ENCODE measurements at regions not wholly inside any gene's neighbourhood (a gene's known extent, or its start where the extent isn't known, plus 50 kb on each side); places are given as distances from the start of the nearest gene placed in this dataset.
A peak's percentile ranks its signal among the peaks of the same experiment; 100 is the strongest.
"Not testable (repeated sequence)": the region's sequence is repeated elsewhere in the genome, so short reads cannot be mapped to it uniquely, and the experiment has no call there.

DNA sequence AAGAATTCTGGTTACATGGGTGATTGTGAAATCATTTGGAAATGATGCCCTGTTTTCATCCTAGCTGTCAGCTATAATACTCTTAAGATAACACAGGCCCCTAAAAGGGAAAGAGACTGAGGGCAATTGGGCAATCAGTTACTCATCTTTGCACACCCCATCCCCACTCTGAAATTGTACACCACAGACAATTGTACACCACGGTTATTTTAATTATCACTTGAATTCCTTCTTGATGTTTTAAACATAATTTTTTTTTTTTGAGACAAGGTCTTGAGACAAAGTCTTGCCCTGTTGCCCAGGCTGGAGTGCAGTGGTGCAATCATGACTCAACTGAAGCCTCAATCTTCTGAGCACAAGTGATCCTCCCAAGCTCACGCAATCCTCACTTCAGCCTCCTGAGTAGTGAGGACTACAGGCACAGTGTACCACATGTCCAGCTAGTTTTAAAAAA is 862.4 kb upstream of the ACVR2A start:
- Histone ChIP-seq H3K27ac (peak overlapping the region in 1 of 2 donors; percentile 69), H3K36me3 (no peaks in the 10 kb centered on the region), H3K9me3 (peaks cover 0 to 5% of the 10 kb centered on the region in 2 donors), H3K4me1 (peaks cover 0 to 4% of the 10 kb centered on the region in 2 donors), H3K4me3 (no peak overlapping the region), H3K27me3 (no peaks in the 10 kb centered on the region)
- intact Hi-C loops (cut with DNase I): no loop called here
- DNase-seq (peak in 2 of 4 donors; percentile 46 to 61), ATAC-seq (peak; percentile 86)
- TF ChIP-seq, protein P1, sequence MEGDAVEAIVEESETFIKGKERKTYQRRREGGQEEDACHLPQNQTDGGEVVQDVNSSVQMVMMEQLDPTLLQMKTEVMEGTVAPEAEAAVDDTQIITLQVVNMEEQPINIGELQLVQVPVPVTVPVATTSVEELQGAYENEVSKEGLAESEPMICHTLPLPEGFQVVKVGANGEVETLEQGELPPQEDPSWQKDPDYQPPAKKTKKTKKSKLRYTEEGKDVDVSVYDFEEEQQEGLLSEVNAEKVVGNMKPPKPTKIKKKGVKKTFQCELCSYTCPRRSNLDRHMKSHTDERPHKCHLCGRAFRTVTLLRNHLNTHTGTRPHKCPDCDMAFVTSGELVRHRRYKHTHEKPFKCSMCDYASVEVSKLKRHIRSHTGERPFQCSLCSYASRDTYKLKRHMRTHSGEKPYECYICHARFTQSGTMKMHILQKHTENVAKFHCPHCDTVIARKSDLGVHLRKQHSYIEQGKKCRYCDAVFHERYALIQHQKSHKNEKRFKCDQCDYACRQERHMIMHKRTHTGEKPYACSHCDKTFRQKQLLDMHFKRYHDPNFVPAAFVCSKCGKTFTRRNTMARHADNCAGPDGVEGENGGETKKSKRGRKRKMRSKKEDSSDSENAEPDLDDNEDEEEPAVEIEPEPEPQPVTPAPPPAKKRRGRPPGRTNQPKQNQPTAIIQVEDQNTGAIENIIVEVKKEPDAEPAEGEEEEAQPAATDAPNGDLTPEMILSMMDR (IDR thresholded peaks at IDR 0.05): no peak

DNA sequence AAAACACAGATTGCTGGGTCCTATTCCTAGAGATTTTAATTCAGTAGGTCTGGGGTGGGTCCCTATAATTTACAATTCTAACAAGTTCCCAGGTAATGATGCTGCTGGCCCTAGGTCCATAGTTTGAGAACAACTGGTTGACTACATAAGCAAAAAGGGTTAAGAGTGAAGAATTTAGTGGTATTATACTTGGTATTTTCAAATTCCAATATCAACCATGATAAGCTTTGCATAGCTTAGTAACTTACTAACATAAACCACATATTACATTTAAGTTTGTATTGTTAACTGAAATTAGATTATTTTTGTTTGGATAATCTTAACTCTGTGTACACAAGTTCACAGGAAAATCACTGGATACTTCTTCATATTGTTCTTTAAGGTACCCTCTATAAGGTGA is 862.9 kb upstream of the ACVR2A start:
- no peak overlapping the region for H3K4me3 ChIP-seq
- intact Hi-C loops (cut with DNase I): no loop called here
- H3K27me3 ChIP-seq: no peaks in the 10 kb centered on the region
- H3K4me1 ChIP-seq: peaks cover 0 to 4% of the 10 kb centered on the region in 2 donors
- H3K27ac ChIP-seq: no peak overlapping the region
- H3K36me3 ChIP-seq: no peaks in the 10 kb centered on the region
- TF ChIP-seq, protein P1 (IDR thresholded peaks at IDR 0.05): no peak
- ATAC-seq (no peak), DNase-seq (no peak)
- peaks cover 0 to 5% of the 10 kb centered on the region in 2 donors for H3K9me3 ChIP-seq

DNA sequence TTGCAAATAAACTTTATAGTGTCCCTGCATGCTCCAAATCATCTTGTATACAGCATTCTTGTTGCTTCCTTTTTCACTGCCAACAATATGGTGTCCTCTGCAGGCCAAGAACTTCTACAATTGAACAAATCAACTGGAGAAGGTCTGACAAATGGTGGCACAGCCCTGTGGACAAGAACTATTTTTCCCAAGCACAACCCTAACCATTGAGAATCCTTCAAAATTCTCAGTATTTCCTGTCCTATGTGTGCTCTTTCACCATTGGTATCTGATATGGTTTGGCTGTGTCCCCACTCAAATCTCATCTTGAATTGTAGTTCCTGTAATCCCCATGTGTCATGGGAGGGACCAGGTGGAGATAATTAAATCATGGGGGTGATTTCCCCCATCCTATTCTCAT is 865.1 kb upstream of the ACVR2A start:
- ATAC-seq: no peak
- TF ChIP-seq, protein P1 (IDR thresholded peaks at IDR 0.05): no peak
- no peaks in the 10 kb centered on the region for H3K36me3 ChIP-seq
- peaks cover 0 to 5% of the 10 kb centered on the region in 2 donors for H3K9me3 ChIP-seq
- no peak overlapping the region for H3K4me3 ChIP-seq
- H3K27ac ChIP-seq: peak overlapping the region in 1 of 2 donors; percentile 19
- no peak for DNase-seq
- no peaks in the 10 kb centered on the region for H3K27me3 ChIP-seq
- intact Hi-C loops (cut with DNase I): no loop called here
- peaks cover 0 to 4% of the 10 kb centered on the region in 2 donors for H3K4me1 ChIP-seq

DNA sequence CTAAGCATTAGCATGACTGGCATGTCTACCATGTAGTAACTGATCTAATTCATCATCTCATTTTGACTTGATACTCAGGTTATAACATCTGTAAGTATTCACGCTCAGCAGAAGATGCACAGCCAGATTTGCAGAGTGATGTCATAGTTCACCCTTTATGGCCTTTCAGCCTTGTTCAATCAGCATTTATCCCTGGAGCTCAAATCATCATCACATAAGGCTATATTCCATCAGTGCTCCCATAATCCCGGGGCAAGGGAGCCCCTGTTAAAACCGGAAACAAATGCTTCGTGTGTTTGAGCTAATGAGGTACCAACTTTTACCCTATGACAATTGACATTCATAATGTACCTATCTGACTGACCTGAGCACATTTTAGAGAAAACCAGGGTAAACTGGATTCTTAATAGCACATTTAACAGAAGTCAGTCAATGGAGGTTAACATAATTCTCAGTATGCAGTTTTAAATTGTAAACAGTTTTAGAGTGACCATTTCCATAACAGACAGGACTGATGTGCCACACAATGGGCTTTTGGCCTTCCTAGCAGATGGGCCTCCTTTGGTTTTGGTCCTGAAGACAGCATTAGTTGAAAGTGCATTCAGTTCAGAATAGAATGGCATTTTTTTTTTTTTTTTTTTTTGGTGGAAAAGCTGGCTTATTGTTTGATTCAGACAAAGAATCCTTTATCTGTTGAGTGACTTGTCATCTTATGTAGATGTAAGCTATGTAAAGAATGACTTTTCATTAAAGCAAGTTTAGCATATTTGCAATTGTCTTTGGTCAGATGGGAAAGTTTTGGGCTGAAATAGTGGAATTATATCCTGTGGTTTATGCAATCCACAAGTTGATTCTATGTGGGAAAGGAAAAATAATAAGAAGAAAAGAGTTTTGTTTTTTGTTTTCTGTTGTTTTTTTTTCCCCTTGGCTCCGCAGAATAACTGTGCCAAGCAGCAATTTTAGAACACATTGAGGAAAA is 866.0 kb upstream of the ACVR2A start:
- Histone ChIP-seq H3K27me3 (no peaks in the 10 kb centered on the region), H3K4me3 (no peak overlapping the region), H3K9me3 (peaks cover 0 to 5% of the 10 kb centered on the region in 2 donors), H3K36me3 (no peaks in the 10 kb centered on the region), H3K4me1 (peaks cover 0 to 4% of the 10 kb centered on the region in 2 donors), H3K27ac (peak overlapping the region in 1 of 2 donors; percentile 19)
- DNase-seq (no peak), ATAC-seq (no peak)
- TF ChIP-seq, protein P1 (IDR thresholded peaks at IDR 0.05): no peak
- intact Hi-C loops (cut with DNase I): no loop called here

DNA sequence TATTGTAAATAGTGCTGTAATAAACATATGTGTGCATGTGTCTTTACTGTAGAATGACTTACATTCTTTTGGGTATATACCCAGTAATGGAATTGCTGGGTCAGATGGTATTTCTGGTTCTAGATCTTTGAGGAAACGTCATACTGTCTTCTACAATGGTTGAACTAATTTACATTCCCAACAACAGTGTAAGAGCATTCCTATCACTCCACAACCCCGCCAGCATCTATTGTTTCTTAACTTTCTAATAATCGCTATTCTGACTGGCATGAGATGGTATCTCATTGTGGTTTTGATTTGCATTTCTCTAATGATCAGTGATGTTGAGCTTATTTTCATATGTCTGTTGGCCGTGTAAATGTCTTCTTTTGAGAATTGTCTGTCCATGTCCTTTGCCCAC is 873.8 kb upstream of the ACVR2A start:
- H3K4me1 ChIP-seq; H3K27me3 ChIP-seq; ATAC-seq; H3K4me3 ChIP-seq; H3K36me3 ChIP-seq; H3K27ac ChIP-seq; DNase-seq; intact Hi-C loops (cut with DNase I): not testable (repeated sequence)
- peaks cover 0 to 23% of the 10 kb centered on the region in 2 donors for H3K9me3 ChIP-seq

DNA sequence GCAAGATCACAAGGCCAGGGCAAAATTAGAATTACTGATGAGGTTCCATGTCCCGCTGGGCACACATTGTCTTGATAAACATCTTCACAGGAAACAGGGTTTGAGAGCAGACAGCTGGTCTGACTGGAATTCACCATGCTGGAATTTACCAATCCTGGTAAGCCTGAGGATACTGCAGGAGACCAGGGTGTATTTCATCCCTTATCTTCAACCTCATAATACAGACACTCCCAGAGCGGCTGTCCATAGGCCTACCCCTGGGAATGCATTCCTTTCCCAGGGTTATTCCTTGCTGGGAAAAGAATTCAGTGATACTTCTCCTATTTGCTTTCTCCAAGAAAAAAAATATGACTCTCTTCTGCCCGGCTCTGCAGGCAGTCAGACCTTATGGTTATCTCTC is 875.1 kb upstream of the ACVR2A start:
- ATAC-seq; H3K36me3 ChIP-seq; H3K27me3 ChIP-seq; H3K4me3 ChIP-seq; H3K27ac ChIP-seq; DNase-seq; intact Hi-C loops (cut with DNase I); H3K4me1 ChIP-seq: not testable (repeated sequence)
- peaks cover 0 to 23% of the 10 kb centered on the region in 2 donors for H3K9me3 ChIP-seq

All from left lung (tissue), 4 donors.